HG03108 (cell line): ENCODE measurements at regions not wholly inside any gene's neighbourhood (a gene's known extent, or its start where the extent isn't known, plus 50 kb on each side); places are given as distances from the start of the nearest gene placed in this dataset.
"Not testable (repeated sequence)": the region's sequence is repeated elsewhere in the genome, so short reads cannot be mapped to it uniquely, and the experiment has no call there.

Experiments
- ATAC-seq: cut with Tn5 transposase; IDR thresholded peaks from one replicate; pipeline ENCODE4 v1.9.1; 2021; ENCODE audit warnings: moderate library complexity; ENCODE audit not compliant: unreplicated experiment

DNA sequence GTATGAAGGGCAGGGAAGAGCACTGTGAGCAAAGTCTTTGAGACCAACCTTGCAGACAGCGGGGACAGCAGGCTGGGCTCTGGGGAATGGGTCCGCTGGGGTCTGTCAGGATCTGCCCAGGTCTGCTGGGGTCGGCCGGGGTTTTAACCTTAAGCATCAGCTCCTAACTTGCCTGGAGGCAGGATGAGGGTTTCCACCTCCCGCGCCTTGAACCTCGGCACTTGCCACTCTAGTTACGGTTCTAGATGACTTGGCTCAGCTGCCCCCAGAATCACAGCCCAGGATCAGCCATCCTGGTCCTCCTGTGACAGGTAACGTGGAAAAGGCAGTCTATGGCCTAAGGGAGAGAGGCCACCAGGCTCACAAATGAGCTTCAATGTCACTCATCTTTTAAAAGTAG is 50.4 kb upstream of the CACUL1 start:
- no peak for ATAC-seq

GRCh38 chr10:118807512-118808305 is 52.9 kb upstream of the CACUL1 start:
- ATAC-seq = no peak

- no peak for ATAC-seq
These were observed 54.0 kb upstream of the CACUL1 start for GRCh38 chr10:118808601-118809356.

- ATAC-seq = no peak
These were observed 54.8 kb upstream of the CACUL1 start for GRCh38 chr10:118809357-118810220.

GRCh38 chr10:118810796-118811505 is 56.2 kb upstream of the CACUL1 start:
- ATAC-seq = no peak

DNA sequence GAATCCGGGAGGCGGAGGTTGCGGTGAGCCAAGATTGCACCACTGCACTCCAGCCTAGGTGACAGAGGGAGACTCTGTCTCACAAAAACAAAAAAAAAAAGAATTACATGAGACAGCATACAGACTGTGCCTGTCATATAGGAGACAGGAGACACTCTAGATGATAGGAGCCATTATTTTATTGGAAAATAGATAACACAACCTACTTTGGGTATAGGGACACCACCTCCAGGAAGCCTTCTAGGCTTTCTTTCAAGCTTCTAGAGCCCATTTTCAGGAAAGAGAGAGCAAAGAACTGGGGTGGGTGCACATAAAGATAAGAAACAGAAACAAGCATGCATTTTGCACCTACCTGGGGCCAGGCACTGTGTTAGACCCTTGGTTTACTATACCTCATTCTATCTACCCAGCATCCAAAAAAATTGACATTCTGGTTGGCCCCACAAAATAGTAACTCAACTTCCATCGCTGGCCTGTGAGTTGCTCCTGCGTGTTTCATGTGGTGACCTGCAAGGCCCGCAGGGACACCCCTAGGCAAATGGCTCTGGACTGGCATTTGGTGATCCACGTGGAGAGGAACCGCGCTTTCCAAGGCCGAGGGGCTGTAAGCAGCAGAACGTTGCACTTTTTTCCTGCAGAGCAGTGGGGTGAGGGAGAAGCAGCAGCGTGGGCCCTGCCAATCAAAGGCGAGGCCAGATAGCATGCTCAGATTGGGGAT is 57.1 kb upstream of the CACUL1 start:
- no peak for ATAC-seq

GRCh38 chr10:118812393-118812740 is 57.6 kb upstream of the CACUL1 start:
- no peak for ATAC-seq

DNA sequence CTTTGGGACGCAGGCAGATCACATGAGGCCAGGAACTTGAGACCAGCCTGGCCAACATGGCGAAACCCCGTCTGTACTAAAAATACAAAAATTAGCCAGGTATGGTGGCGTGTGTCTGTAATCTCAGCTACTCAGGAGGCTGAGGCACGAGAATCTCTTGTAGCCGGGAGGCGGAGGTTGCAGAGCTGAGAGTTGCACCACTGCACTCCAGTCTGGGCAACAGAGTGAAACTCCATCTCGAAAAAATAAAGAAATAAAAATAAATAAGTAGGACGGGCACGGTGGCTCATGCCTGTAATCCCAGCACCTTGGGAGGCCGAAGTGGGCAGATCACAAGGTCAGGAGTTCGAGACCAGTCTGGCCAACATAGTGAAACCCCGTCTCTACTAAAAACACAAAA is 58.2 kb upstream of the CACUL1 start:
- ATAC-seq = not testable (repeated sequence)

GRCh38 chr10:118816471-118817168 is 61.9 kb upstream of the CACUL1 start:
- ATAC-seq = no peak

DNA sequence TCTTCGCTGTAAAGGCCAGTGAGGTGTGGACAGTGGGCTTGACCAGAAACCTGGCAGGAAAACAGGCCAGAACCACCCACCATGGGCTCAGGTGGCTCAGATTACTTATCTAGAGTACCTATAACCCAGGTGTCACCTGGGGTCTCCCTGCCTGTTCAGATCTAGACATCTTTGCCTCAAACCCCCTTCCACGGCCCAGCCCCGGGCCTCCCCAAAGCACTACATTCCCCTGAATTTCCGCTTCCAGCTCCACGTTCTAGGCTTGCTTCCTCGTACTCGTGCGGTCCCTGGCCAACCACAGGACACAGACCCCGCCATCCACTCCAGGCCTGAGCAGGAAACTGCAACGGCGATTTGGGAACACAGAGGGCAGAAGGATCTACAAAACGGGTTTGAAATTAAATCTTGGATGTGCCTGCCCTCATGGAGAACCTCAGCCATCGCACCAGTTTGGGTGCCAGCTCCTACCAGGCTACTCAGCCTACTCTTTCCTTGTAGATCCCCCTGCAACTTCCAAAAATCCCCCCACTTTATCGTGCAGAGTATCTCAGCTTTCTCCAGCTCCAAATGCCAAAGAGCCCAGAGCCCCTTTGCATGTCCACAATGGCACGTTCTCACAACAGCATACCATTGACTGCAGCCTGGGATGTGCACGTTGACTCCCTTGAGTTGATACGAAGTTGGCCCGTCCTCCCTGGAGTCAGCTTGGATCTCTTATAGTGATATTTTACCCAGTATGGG is 62.7 kb upstream of the CACUL1 start:
- ATAC-seq = no peak

- no peak for ATAC-seq
These were observed 64.0 kb upstream of the CACUL1 start for GRCh38 chr10:118818621-118819221.

GRCh38 chr10:118820326-118821116 is 65.8 kb upstream of the CACUL1 start:
- ATAC-seq = no peak

DNA sequence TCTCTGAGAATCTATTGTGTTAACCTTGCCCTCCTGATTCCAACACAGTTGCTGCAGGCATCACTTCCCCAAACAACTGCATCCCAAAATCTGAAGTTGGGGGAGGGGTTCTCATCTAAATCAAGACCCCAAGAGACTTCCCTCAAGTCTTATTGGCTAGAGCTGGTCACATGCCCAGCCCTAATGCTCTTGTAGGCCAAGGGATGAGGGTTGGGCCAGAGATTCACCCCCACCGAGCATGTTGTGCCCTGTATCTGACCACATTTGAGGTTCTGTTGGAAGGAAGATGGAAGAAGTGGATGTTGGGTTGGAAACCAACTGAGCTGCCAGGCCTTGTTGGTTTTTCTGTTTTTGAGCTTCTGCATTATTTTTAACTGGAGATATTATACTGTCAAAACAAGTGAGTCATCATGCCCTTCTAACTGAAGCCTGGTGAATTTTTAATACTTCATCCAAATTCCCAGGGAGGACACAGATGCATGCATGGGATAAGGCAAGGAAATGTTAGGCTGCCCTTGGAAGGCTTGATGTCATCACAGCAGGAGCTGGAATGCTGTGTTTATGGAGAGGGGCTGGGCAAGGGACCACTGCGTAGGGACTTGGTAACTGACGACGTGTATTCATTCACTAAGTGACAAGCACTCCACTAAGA is 68.6 kb upstream of the CACUL1 start:
- no peak for ATAC-seq

GRCh38 chr10:118827053-118827452 is 72.3 kb upstream of the CACUL1 start:
- ATAC-seq = no peak

DNA sequence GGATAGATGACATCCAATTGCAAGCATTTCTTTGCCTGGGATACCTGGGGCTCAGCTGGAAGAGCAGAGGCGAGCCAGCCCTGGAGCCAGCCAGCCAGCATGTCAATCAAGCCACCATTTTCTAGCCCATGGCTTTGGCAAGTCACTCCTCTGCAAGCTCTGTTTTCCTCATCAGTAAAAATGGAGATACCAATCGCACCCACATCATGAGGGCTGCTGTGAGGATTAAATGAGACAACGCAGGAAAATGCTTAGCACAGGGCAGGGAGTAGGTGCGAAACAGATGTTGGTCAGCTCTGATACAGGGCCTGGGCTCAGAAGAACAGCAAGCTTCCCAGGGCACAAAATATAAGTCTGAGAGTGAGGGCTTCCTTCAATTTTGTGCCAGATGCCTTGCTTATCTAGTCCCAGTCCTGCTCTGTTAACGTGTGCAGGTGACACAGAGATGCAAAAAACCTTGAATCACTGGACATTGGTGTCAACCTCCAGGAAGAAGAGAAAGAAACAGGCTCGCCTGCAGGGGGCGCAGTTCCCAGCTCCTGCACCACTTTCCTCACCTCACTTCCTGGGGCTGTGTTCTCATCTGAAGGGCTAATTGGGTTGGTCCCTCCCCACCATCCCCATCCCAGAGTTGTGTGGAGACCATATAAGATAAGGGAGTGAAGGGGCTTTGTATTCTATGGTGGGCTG is 72.8 kb upstream of the CACUL1 start:
- no peak for ATAC-seq

DNA sequence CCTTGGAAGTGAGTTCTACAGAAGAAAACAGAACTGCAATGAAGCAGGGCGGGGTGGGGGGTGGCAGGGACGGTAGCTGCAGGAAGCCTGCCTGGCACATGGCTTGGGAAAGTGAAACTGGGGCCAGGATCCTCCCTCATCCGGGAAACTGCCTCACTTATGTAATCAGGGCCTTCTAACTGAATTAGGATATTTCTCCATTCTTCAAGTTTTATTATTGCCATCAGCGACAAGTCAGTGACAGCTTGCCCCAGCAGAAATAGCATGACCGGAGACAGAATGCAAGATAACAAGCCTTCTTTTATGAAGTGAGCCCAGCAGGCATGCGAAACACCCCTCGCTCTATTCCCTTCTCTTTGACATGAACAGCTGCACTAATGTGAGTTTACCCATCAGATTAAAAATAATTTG is 77.5 kb upstream of the CACUL1 start:
- ATAC-seq = no peak

DNA sequence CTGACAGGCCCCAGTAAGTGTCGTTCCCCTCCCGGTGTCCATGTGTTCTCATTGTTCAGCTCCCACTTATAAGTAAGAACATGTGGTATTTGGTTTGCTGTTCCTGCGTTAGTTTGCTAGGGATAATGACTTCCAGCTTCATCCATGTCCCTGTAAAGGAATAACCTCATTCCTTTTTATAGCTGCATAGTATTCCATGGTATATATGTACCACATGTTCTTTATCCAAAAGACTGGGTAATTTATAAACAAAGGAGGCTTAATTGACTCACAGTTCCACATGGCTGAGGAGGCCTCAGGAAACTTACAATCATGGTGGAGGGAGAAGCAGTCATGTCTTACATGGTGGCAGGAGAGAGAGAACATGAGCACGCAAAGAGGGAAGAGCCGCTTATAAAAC is 79.6 kb upstream of the CACUL1 start:
- not testable (repeated sequence) for ATAC-seq
